Body of pancreas (tissue), 4 donors: ENCODE measurements at regions not wholly inside any gene's neighbourhood (a gene's known extent, or its start where the extent isn't known, plus 50 kb on each side); places are given as distances from the start of the nearest gene placed in this dataset.

ENCODE experiments used
- ATAC-seq: fragments of 150-250 bp; one replicate; pipeline ENCODE4 v1.9.1; 2016
- DNase-seq, 4 donors: peaks; one replicate each; pipeline ENCODE4 v3.0.0-alpha.2; 2019
- H3K27ac ChIP-seq, 4 donors: fragments of 200-600 bp; sonication (generic); 1 replicate in 3 of 4; 2 replicates in 1 of 4; pipeline versions ENCODE4 v1.5.1 to v1.6.1; 2016 to 2019; ENCODE audit warnings: mild to moderate bottlenecking in 1 of 4, mixed read lengths in 1 of 4, moderate library complexity in 1 of 4
- H3K27me3 ChIP-seq, 2 donors: fragments of 200-600 bp; sonication (generic); one replicate each; pipeline ENCODE4 v1.6.0; 2016; ENCODE audit warnings: mild to moderate bottlenecking in 1 of 2
- H3K36me3 ChIP-seq, 2 donors: fragments of 200-600 bp; sonication (generic); replicated peaks in 1 of 2; 2 replicates each; pipeline ENCODE4 v1.5.1; 2016; ENCODE audit warnings: low read depth in 2 of 2; ENCODE audit not compliant: insufficient read depth in 1 of 2
- H3K4me1 ChIP-seq: fragments of 200-600 bp; sonication (generic); one replicate; pipeline ENCODE4 v1.6.0; 2016
- H3K4me3 ChIP-seq, 2 donors: fragments of 200-600 bp; sonication (generic); 1 replicate in 1 of 2; 2 replicates in 1 of 2; pipeline ENCODE4 v1.5.1; 2016 to 2019
- H3K9me3 ChIP-seq, 3 donors: fragments of 200-600 bp; sonication (generic); 1 replicate in 2 of 3; 2 replicates in 1 of 3; pipeline ENCODE4 v1.5.1; 2016
- POLR2A ChIP-seq, 3 donors: fragments of 450-650 bp; IDR thresholded peaks; one replicate each; pipeline ENCODE4 v1.6.1; 2016; ENCODE audit warnings: antibody characterized with exemption in 3 of 3, mild to moderate bottlenecking in 2 of 3
- WGBS, 2 donors: methylation state at CpG; one replicate each; pipeline ENCODE4 v1.1.5; 2017; 5-methylcytosine and 5-hydroxymethylcytosine counted together
- intact Hi-C: fragments of 100-400 bp; cut with DNase I; formaldehyde crosslinking; loops from one replicate; pipeline ENCODE4 v1.15.1; 2023
- TF ChIP-seq, protein P1 (sequence below), 7 experiments: fragments of 450-650 bp in 4 of 7; fragments of 200-600 bp in 3 of 7; sonication (generic) in 3 of 7; IDR thresholded peaks; one replicate each; pipeline ENCODE4 v1.5.1; 2016 to 2019; ENCODE audit warnings: antibody characterized with exemption in 7 of 7

GRCh38 chr2:8500124-8501054 is 181.5 kb upstream of the ID2 start:
- H3K27ac ChIP-seq: no peak overlapping the region
- peak in 3 of 4 donors; percentile 48 to 57 (median 52) for DNase-seq

DNA sequence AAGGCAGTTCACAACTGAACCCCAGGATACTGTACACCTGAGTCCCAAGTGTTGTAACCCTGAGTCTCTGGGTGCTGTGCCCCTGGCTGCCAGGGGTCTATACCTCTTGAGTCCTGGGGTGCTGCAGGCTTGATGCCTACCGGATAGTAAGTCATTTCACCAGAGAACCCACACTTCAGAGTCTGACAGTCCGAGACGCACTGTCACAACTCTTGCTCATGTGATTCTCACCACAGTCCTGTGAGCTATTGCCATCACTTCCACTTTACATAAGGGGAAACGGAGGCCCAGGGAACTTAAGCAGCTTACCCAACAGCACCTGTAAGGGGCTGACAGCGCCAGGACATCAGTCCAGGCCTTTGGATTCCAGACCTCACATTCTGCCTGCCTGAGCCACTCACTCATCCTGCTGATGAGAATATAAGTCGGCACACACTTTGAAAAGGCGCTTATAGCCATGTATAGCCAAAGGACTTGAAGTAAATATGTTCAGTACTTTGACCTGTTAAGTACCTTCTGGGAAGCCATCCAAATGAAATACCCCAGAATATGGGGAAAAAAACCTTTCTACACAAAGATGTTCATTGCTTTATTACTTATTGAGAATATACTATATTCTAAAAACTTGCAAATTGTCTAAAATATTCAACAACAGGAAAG is 180.7 kb upstream of the ID2 start:
- no peak for ATAC-seq
- no peaks in the 10 kb centered on the region for H3K36me3 ChIP-seq
- no peaks in the 10 kb centered on the region for H3K27me3 ChIP-seq
- H3K4me1 ChIP-seq: peaks cover 29% of the 10 kb centered on the region
- WGBS, 2 donors: 79 to 94% methylated on average over 3 to 7 of the region's 7 CpGs
- no peaks in the 10 kb centered on the region for H3K9me3 ChIP-seq
- DNase-seq: no peak
- no peak overlapping the region for H3K4me3 ChIP-seq
- intact Hi-C loops: no loop called here
- H3K27ac ChIP-seq: no peak overlapping the region
- TF ChIP-seq POLR2A (IDR thresholded peaks at IDR 0.05): no peak

More at GRCh38 chr2:8500124-8501054, 181.5 kb upstream of the ID2 start:
- Histone ChIP-seq H3K4me3 (no peak overlapping the region), H3K9me3 (no peaks in the 10 kb centered on the region), H3K36me3 (no peaks in the 10 kb centered on the region), H3K27me3 (no peaks in the 10 kb centered on the region), H3K4me1 (peaks cover 35% of the 10 kb centered on the region)
- TF ChIP-seq, protein P1, sequence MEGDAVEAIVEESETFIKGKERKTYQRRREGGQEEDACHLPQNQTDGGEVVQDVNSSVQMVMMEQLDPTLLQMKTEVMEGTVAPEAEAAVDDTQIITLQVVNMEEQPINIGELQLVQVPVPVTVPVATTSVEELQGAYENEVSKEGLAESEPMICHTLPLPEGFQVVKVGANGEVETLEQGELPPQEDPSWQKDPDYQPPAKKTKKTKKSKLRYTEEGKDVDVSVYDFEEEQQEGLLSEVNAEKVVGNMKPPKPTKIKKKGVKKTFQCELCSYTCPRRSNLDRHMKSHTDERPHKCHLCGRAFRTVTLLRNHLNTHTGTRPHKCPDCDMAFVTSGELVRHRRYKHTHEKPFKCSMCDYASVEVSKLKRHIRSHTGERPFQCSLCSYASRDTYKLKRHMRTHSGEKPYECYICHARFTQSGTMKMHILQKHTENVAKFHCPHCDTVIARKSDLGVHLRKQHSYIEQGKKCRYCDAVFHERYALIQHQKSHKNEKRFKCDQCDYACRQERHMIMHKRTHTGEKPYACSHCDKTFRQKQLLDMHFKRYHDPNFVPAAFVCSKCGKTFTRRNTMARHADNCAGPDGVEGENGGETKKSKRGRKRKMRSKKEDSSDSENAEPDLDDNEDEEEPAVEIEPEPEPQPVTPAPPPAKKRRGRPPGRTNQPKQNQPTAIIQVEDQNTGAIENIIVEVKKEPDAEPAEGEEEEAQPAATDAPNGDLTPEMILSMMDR (IDR thresholded peaks at IDR 0.05): no peak
- TF ChIP-seq POLR2A (IDR thresholded peaks at IDR 0.05): no peak
- WGBS, 2 donors: 52 to 56% methylated on average over 9 to 13 of the region's 13 CpGs
- ATAC-seq: peak; percentile 81
- intact Hi-C loops: no loop called here

GRCh38 chr2:8502316-8502715 is 179.5 kb upstream of the ID2 start:
- Histone ChIP-seq H3K27me3 (no peaks in the 10 kb centered on the region), H3K27ac (no peak overlapping the region), H3K4me3 (no peak overlapping the region), H3K9me3 (no peaks in the 10 kb centered on the region), H3K36me3 (no peaks in the 10 kb centered on the region), H3K4me1 (peaks cover 20% of the 10 kb centered on the region)
- peak in 1 of 4 donors; percentile 41 for DNase-seq
- TF ChIP-seq POLR2A (IDR thresholded peaks at IDR 0.05): no peak
- TF ChIP-seq, protein P1 (IDR thresholded peaks at IDR 0.05): no peak
- no peak for ATAC-seq
- WGBS, 2 donors: 63 to 82% methylated on average over 4 to 6 of the region's 6 CpGs
- intact Hi-C loops: no loop called here

DNA sequence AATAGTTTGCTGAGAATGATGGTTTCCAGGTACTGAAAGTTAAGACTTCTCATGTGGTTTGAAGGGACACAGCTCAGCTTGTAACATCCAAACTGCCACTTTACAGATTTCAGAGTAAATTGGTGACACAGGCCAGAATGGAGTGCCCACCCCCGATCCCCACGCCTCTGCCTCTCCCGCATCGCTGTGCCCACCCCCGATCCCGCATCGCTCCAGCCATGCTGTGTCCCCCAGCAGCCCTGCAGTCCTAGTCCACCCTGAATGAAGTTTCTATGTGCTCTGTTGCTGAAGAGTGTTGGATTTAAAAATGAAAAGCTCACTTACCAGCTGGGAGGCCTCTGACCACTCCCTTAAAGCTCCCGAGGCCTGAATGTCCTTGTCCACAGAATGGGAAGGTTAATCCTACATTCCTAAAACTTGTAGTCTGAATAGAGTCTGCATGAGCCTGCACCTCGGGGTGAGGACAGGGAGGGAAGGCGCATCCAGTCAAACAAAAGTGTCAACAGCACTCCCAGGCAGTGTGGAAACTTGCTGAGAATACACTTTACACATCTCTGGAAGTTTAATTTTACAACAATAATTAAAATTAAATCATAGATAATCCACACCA is 176.4 kb upstream of the ID2 start:
- H3K36me3 ChIP-seq: no peaks in the 10 kb centered on the region
- intact Hi-C loops: no loop called here
- DNase-seq: no peak

More for the DNA sequence above, 176.4 kb upstream of the ID2 start:
- no peaks in the 10 kb centered on the region for H3K27me3 ChIP-seq
- peaks cover 9% of the 10 kb centered on the region for H3K4me1 ChIP-seq
- WGBS, 2 donors: 83 to 93% methylated on average over 9 to 10 of the region's 10 CpGs
- H3K9me3 ChIP-seq: peaks cover 0 to 5% (median 0%) of the 10 kb centered on the region in 3 donors
- H3K27ac ChIP-seq: no peak overlapping the region
- no peak overlapping the region for H3K4me3 ChIP-seq
- TF ChIP-seq, protein P1 (IDR thresholded peaks at IDR 0.05): no peak
- no peak for TF ChIP-seq POLR2A (IDR thresholded peaks at IDR 0.05)
- no peak for ATAC-seq
